Large intestine (tissue), 3 donors: ENCODE measurements at regions not wholly inside any gene's neighbourhood (a gene's known extent, or its start where the extent isn't known, plus 50 kb on each side); places are given as distances from the start of the nearest gene placed in this dataset.

Experiments
- DNase-seq, 2 donors: peaks; one replicate each; pipeline versions ENCODE4 v3.0.0 to v3.0.0-alpha.2; 2013
- H3K27ac ChIP-seq: one replicate; pipeline ENCODE4 v1.5.1; 2013; ENCODE audit warnings: low read length
- H3K27me3 ChIP-seq: 2 replicates; pipeline ENCODE4 v1.6.1; 2013; ENCODE audit warnings: low read length; ENCODE audit not compliant: control insufficient read depth, insufficient read depth
- H3K36me3 ChIP-seq: 2 replicates; pipeline ENCODE4 v1.6.1; 2013; ENCODE audit warnings: low read length; ENCODE audit not compliant: control insufficient read depth, insufficient read depth
- H3K4me1 ChIP-seq: one replicate; pipeline ENCODE4 v1.6.1; 2013; ENCODE audit warnings: low read length; ENCODE audit not compliant: control insufficient read depth, insufficient read depth
- H3K4me3 ChIP-seq: one replicate; pipeline ENCODE4 v1.5.1; 2013; ENCODE audit warnings: low read length
- H3K9me3 ChIP-seq: one replicate; pipeline ENCODE4 v1.6.1; 2013; ENCODE audit warnings: mild to moderate bottlenecking, low read depth, low read length, moderate library complexity; ENCODE audit not compliant: control insufficient read depth
- WGBS: methylation state at CpG from one replicate; pipeline ENCODE4 v1.1.5; 2013; ENCODE audit warnings: low lambda C conversion rate; ENCODE audit not compliant: insufficient coverage; 5-methylcytosine and 5-hydroxymethylcytosine counted together

DNA sequence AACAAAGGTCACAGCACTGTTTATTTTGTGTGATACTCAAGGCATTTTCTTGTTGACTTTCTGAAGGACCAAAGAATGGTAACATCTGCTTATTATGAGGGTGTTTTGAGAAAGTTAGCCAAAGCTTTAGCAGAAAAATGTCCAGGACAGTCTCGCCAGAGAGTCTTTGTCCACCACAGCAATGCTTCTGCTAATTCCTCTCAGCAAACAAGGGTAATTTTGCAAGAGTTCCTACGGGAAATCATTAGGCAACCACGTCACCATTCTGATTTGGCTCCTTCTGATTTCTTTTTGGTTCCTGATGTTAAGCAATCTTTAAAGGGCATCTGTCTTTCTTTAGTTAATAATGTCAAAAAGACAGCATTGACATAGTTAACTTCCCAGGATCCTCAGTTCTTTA lies 639.3 kb upstream of the STEAP1 start:
- no peaks in the 10 kb centered on the region for H3K4me1 ChIP-seq
- WGBS, result 100% methylated on average over 1 of the region's 3 CpGs

DNA sequence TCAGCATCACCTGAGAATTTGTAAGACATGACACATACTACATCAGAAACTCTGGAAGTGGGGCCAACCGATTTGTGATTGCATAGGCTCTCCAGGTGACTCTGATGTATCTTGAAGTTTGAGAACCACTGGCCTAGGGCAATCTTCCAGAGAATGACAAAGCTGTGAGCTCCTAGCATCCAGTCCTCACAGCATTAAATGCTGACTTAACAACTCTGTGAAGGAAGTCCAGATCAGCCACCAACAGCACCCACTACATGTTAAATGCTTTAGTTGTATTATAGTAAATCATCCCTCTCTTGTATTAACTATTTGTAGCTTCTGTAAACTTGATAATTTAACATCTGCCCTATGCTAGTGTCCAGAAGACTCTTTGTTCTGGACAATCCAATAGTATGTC lies 636.5 kb upstream of the STEAP1 start:
- no peak overlapping the region for H3K27ac ChIP-seq
- no peaks in the 10 kb centered on the region for H3K36me3 ChIP-seq
- H3K9me3 ChIP-seq, result no peaks in the 10 kb centered on the region
- H3K4me1 ChIP-seq, result no peaks in the 10 kb centered on the region
- H3K27me3 ChIP-seq, result no peaks in the 10 kb centered on the region
- no CpG with 5 or more reads among the region's 1 CpG for WGBS
- DNase-seq, result no peak
- H3K4me3 ChIP-seq, result no peak overlapping the region

More for the DNA sequence above, 639.3 kb upstream of the STEAP1 start:
- Histone ChIP-seq H3K4me3 (no peak overlapping the region), H3K36me3 (no peaks in the 10 kb centered on the region), H3K9me3 (no peaks in the 10 kb centered on the region), H3K27me3 (no peaks in the 10 kb centered on the region), H3K27ac (no peak overlapping the region)
- DNase-seq, result no peak

DNA sequence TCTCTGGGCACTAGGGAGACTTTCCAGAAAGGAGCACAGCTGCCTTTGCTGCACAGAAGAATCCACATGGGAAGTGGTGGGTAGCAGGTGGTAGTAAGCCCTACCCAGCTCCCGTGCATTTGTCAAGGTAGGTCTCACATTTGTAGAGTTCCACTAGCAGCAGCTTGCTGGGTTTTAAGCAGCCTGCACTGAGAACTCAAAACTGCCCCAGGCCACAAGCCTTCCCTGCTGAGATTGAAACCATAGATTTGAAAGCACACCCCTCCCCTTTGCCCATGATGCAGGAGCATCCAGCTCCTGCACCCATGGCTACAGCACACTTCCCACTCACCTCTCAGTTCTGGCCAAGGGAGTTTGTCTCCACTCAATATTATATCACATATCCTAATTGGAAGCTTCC lies 604.5 kb upstream of the STEAP1 start:
- no peak for DNase-seq
- Histone ChIP-seq H3K36me3 (no peaks in the 10 kb centered on the region), H3K27me3 (no peaks in the 10 kb centered on the region), H3K4me1 (no peaks in the 10 kb centered on the region), H3K27ac (no peak overlapping the region), H3K9me3 (no peaks in the 10 kb centered on the region), H3K4me3 (no peak overlapping the region)
- WGBS, result no CpG with 5 or more reads among the region's 1 CpG

DNA sequence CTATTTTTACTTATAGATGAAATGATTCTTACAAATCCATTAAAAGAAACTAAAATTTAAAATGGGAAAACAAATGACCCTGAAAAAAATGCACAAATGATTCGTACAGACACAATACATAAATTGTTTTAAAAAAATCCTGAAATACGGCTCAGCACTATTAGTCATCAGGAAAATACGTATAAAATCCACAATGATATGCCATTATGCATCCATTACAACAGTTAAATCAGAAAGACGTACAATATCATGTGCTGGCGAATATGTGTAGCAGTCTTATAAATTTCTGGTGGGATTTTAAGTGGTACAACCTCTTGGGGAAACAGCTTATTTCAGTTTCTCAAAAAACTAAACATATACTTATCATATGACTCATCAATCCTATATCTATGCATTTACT lies 600.1 kb upstream of the STEAP1 start:
- DNase-seq, result no peak
- 91% methylated on average over 4 of the region's 5 CpGs for WGBS
- Histone ChIP-seq H3K4me1 (no peaks in the 10 kb centered on the region), H3K9me3 (no peaks in the 10 kb centered on the region), H3K4me3 (no peak overlapping the region), H3K36me3 (no peaks in the 10 kb centered on the region), H3K27me3 (no peaks in the 10 kb centered on the region), H3K27ac (no peak overlapping the region)

DNA sequence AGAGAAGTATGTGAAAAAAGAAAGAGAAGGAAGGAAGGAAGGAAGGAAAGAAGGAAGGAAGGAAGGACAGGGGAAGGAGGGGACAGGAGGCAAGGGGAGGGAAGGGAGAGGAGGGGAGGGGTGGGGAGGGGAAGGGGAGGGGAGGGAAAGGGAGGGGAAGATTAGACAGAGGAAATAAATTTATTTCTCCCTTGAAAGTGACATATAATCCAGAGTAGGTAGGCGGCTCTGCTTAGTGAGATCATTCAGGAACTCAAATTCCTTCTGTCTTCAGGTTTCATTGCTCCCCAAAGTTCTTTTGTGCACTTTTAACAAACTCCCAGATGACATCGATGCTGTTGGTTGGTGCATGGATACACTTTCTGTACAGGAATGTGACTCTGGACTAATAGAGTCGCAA lies 594.7 kb upstream of the STEAP1 start:
- no peak for DNase-seq
- Histone ChIP-seq H3K27ac (no peak overlapping the region), H3K4me1 (no peaks in the 10 kb centered on the region), H3K36me3 (no peaks in the 10 kb centered on the region), H3K27me3 (no peaks in the 10 kb centered on the region), H3K9me3 (no peaks in the 10 kb centered on the region), H3K4me3 (no peak overlapping the region)
- no CpG with 5 or more reads among the region's 3 CpGs for WGBS

DNA sequence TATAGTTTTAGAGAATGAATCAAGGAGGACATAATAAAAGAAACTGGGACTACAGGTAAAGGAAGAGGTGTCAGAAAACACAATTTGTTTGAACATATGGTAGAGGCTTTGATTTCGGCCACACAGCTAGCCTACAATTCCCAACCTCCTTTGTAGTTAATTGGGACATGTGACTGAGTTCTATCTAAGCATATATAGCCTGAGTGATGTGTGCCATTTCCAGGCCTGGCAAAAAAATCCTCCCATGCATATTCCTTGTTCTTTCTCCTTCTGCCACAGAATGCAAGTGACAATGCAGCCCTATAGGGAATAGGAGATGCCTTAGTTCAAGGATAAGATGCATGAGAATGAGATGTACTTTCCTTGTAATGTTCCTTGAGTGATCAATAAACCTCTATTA lies 590.7 kb upstream of the STEAP1 start:
- H3K4me1 ChIP-seq, result no peaks in the 10 kb centered on the region
- H3K27me3 ChIP-seq, result no peaks in the 10 kb centered on the region
- DNase-seq, result no peak
- no CpG with 5 or more reads among the region's 1 CpG for WGBS
- no peaks in the 10 kb centered on the region for H3K9me3 ChIP-seq
- no peak overlapping the region for H3K27ac ChIP-seq
- no peaks in the 10 kb centered on the region for H3K36me3 ChIP-seq
- no peak overlapping the region for H3K4me3 ChIP-seq

DNA sequence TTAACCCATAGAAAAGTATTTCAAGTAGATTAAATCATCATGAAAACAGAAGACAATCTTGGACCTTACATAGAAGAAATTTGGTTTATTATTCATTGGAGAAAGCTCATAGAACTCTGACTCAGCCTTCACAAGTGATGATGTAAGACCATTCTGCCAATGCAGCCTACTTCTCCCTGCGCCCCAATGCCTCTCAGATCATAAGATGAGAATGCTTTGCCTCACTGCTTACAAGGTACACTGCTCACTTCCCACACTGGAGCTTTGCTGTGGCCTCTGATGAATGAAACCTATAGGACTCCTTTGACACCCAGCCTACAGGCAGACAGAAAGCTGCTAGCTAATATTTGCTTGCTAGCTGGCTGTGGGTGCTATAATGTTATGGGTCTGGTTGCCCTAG lies 569.4 kb upstream of the STEAP1 start:
- Histone ChIP-seq H3K4me3 (no peak overlapping the region), H3K27me3 (no peaks in the 10 kb centered on the region), H3K4me1 (no peaks in the 10 kb centered on the region), H3K27ac (no peak overlapping the region), H3K9me3 (peaks cover 4% of the 10 kb centered on the region), H3K36me3 (no peaks in the 10 kb centered on the region)
- no peak for DNase-seq
- WGBS, result no CpG with 5 or more reads among the region's 1 CpG

DNA sequence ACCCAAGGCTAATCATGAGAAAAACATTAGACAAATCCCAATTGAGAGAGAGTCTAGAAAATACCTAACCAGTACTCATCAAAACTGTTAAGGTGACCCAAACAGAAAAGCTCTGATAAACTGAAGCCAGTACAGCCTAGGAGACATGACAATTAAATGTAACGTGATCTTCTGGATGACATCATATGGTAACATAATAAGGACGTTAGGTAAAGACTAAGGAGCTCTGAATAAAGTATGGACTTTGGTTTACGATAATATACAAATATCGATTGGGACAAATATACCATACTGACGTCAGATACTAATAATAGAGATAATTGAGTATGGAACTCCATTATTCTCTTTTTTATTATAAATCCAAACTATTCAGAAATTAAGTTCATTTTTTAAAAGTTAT lies 561.1 kb upstream of the STEAP1 start:
- no peak for DNase-seq
- H3K27ac ChIP-seq, result no peak overlapping the region
- WGBS, result 76% methylated on average over 5 of the region's 5 CpGs
- no peaks in the 10 kb centered on the region for H3K4me1 ChIP-seq
- H3K36me3 ChIP-seq, result no peaks in the 10 kb centered on the region
- no peaks in the 10 kb centered on the region for H3K27me3 ChIP-seq
- H3K4me3 ChIP-seq, result no peak overlapping the region
- H3K9me3 ChIP-seq, result no peaks in the 10 kb centered on the region

DNA sequence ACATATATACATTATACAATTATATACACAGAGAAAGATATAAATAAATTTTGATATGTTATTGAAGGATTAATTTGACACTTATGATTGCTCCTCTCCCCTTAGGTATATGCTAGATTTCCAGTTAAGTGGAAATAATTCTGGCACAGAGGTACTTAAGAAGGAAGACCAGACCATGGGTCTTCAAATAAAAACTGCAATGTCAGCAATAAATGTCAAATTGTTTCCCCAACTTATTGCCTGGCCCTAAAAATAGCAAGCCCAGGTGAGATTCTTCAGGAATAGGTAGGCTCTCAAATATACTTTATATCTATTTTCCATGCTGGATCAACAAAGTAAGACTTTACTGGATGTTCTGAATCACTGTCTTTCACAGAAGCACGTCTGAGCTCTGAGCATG lies 551.3 kb upstream of the STEAP1 start:
- whole genome bisulfite sequencing, result no CpG with 5 or more reads among the region's 1 CpG
- no peak for DNase-seq
- no peaks in the 10 kb centered on the region for H3K9me3 ChIP-seq
- H3K27ac ChIP-seq, result no peak overlapping the region
- no peaks in the 10 kb centered on the region for H3K4me1 ChIP-seq
- H3K27me3 ChIP-seq, result no peaks in the 10 kb centered on the region
- H3K36me3 ChIP-seq, result no peaks in the 10 kb centered on the region
- H3K4me3 ChIP-seq, result no peak overlapping the region

DNA sequence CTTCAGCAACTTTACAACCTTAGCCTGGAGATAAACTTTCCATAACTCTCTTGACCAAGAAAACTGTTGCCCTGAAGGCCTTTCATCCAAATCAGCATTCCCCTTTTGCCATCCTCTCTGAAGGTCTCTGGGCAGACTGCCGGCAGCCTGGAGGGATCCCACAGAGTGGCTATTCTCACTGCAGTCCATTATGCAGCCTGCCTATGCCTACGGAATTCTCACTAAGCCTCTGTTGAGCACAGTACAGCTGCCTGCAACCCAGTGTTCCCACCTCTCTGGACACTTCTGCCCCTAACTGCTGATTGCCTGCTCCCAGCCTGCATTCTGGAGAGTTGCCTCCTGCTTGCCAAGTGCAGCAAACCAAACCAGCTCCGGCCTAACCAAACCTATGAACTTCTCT lies 548.9 kb upstream of the STEAP1 start:
- H3K4me3 ChIP-seq, result no peak overlapping the region
- no peaks in the 10 kb centered on the region for H3K4me1 ChIP-seq
- H3K27ac ChIP-seq, result no peak overlapping the region
- H3K27me3 ChIP-seq, result no peaks in the 10 kb centered on the region
- no peaks in the 10 kb centered on the region for H3K36me3 ChIP-seq
- WGBS, result no CpG with 5 or more reads among the region's 3 CpGs
- DNase-seq, result no peak
- H3K9me3 ChIP-seq, result no peaks in the 10 kb centered on the region

DNA sequence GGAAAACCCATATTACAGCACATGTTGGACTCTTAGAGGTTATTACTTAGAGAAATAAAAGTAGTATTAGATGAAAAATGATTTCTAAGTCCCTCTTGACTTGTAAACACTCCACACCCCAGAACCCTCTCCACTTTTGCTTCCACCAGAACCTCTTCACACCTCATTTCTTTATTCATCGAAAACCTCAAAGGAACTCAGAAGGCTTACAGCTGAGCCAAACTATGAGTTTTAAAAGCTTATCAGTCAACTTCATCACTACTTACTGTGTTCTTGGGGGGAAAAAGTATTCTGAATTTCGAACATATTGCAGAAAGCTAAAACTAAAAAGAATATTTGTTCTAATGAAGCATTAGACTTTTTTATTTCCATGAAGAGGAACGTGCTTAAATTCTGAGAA lies 547.8 kb upstream of the STEAP1 start:
- Histone ChIP-seq H3K27me3 (no peaks in the 10 kb centered on the region), H3K27ac (no peak overlapping the region), H3K4me3 (no peak overlapping the region), H3K36me3 (no peaks in the 10 kb centered on the region), H3K4me1 (no peaks in the 10 kb centered on the region), H3K9me3 (no peaks in the 10 kb centered on the region)
- no peak for DNase-seq
- 80% methylated on average over 2 of the region's 3 CpGs for WGBS
